Gastroesophageal sphincter (tissue), 4 donors: ENCODE measurements at regions not wholly inside any gene's neighbourhood (a gene's known extent, or its start where the extent isn't known, plus 50 kb on each side); places are given as distances from the start of the nearest gene placed in this dataset.

ENCODE experiments used
- ATAC-seq: fragments of 150-250 bp; one replicate; pipeline ENCODE4 v1.9.1; 2016; ENCODE audit warnings: mild to moderate bottlenecking, moderate library complexity
- H3K27ac ChIP-seq, 4 donors: fragments of 200-600 bp; sonication (generic) in 3 of 4; 1 replicate in 3 of 4; 2 replicates in 1 of 4; pipeline ENCODE4 v1.5.1; 2016 to 2019
- H3K27me3 ChIP-seq: fragments of 200-600 bp; sonication (generic); one replicate; pipeline ENCODE4 v1.5.1; 2019
- H3K36me3 ChIP-seq, 2 donors: fragments of 200-600 bp; sonication (generic); one replicate each; pipeline ENCODE4 v1.5.1; 2019; ENCODE audit warnings: control low read depth in 1 of 2
- H3K4me1 ChIP-seq, 3 donors: fragments of 200-600 bp; sonication (generic); 1 replicate in 2 of 3; 2 replicates in 1 of 3; pipeline ENCODE4 v1.5.1; 2016 to 2019; ENCODE audit warnings: control low read depth in 2 of 3
- H3K4me3 ChIP-seq, 2 donors: fragments of 200-600 bp; sonication (generic); one replicate each; pipeline ENCODE4 v1.5.1; 2019; ENCODE audit warnings: mild to moderate bottlenecking in 1 of 2, moderate library complexity in 1 of 2
- H3K9me3 ChIP-seq, 3 donors: fragments of 200-600 bp; sonication (generic); one replicate each; pipeline ENCODE4 v1.5.1; 2017 to 2019; ENCODE audit warnings: control low read depth in 2 of 3
- CTCF ChIP-seq, 4 experiments: fragments of 200-600 bp in 2 of 4; fragments of 450-650 bp in 2 of 4; sonication (generic) in 1 of 4; IDR thresholded peaks; one replicate each; pipeline ENCODE4 v1.5.1; 2017 to 2019; ENCODE audit warnings: antibody characterized with exemption in 4 of 4, mild to moderate bottlenecking in 2 of 4, moderate library complexity in 2 of 4
- EP300 ChIP-seq: sonication (generic); formaldehyde crosslinking; IDR thresholded peaks from one replicate; pipeline ENCODE4 v1.6.1; 2017; ENCODE audit warnings: antibody characterized with exemption, mild to moderate bottlenecking
- POLR2A ChIP-seq, 2 donors: fragments of 450-650 bp; IDR thresholded peaks; one replicate each; pipeline ENCODE4 v1.6.1; 2017; ENCODE audit warnings: antibody characterized with exemption in 2 of 2, mild to moderate bottlenecking in 2 of 2, moderate library complexity in 1 of 2
- POLR2AphosphoS5 ChIP-seq: sonication (generic); formaldehyde crosslinking; IDR thresholded peaks from one replicate; pipeline ENCODE4 v1.6.1; 2017; ENCODE audit warnings: antibody characterized with exemption
- WGBS, 2 donors: methylation state at CpG; one replicate each; pipeline ENCODE4 v1.1.5; 2018; ENCODE audit warnings: low coverage in 1 of 2; 5-methylcytosine and 5-hydroxymethylcytosine counted together

- Histone ChIP-seq H3K4me1 (no peaks in the 10 kb centered on the region), H3K9me3 (peaks cover 0 to 17% (median 0%) of the 10 kb centered on the region in 3 donors), H3K36me3 (no peaks in the 10 kb centered on the region), H3K4me3 (no peak overlapping the region), H3K27me3 (no peaks in the 10 kb centered on the region), H3K27ac (no peak overlapping the region)
- no peak for TF ChIP-seq POLR2AphosphoS5
- ATAC-seq = no peak
- WGBS, 2 donors = 69 to 80% methylated on average over 1 of the region's 1 CpG
These were observed 160.8 kb upstream of the LMO3 start for GRCh38 chr12:16766736-16767135.

- H3K9me3 ChIP-seq = no peaks in the 10 kb centered on the region
- no peak overlapping the region for H3K27ac ChIP-seq
- no peaks in the 10 kb centered on the region for H3K27me3 ChIP-seq
- no peak overlapping the region for H3K4me3 ChIP-seq
- no peaks in the 10 kb centered on the region for H3K36me3 ChIP-seq
- no peaks in the 10 kb centered on the region for H3K4me1 ChIP-seq
- no peak for TF ChIP-seq CTCF (IDR thresholded peaks at IDR 0.05)
- TF ChIP-seq POLR2A (IDR thresholded peaks at IDR 0.05) = no peak
- no peak for TF ChIP-seq EP300
- no peak for TF ChIP-seq POLR2AphosphoS5
- no peak for ATAC-seq
These were observed 157.9 kb upstream of the LMO3 start for GRCh38 chr12:16763901-16764300.

DNA sequence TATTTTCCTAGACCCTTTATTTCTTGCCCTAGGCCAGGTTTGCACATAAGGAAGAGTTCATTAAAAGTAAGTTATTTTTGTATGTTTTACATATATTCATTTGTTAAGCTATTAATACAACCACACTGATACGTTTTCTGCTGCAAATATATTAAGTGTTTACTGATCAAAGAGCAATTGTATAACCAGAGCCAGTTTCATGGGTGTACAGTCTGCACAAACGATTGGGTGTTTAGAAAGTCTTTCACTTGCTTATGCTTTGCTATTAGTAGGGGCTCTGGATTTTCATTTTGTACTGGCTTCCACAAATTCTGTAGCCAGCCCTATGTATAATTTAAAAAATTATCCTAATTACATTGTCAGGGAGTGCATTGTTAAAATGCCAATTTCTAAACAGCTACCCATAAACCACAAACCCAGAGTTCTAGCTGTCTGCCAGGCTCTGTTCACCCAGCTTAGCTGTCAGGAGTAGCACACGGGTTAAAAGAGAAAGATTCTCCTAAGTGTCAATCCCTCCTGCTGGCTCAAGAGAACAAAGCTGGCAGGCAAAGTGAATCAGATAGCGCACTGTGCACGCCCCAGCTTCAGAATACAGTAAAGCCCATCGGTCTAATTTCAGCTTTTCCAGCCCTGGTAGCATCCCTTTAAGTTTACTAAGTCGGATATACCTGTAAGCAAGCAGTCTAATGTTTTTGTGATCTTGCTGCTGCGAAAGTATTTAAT is 151.0 kb upstream of the LMO3 start:
- no peaks in the 10 kb centered on the region for H3K9me3 ChIP-seq
- H3K4me3 ChIP-seq = no peak overlapping the region
- TF ChIP-seq POLR2AphosphoS5 = no peak
- no peaks in the 10 kb centered on the region for H3K4me1 ChIP-seq
- ATAC-seq = no peak
- no peaks in the 10 kb centered on the region for H3K36me3 ChIP-seq
- H3K27ac ChIP-seq = no peak overlapping the region
- WGBS, 2 donors = 31% methylated on average over 6 to 8 of the region's 8 CpGs
- H3K27me3 ChIP-seq = no peaks in the 10 kb centered on the region

DNA sequence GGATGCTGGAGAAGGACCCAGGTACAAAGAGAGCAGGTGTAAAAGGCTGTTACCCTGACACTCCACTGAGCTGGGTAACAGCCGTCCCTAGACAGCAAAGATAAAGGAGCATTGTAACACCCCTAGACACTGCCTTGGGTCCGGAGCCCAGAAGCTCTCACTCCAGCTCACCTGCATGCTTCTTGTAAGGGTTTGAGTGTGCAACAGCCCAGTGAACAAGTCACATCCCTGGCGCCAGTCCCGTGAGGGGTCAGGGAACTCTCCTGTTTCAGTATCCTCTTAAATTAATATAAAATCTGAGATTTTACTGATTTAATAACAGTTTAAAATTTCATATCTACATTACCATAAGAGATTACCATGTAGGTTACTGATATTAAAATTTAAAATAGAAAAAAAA is 124.8 kb upstream of the LMO3 start:
- ATAC-seq = no peak
- Histone ChIP-seq H3K27me3 (no peaks in the 10 kb centered on the region), H3K27ac (no peak overlapping the region), H3K4me3 (no peak overlapping the region), H3K9me3 (no peaks in the 10 kb centered on the region), H3K4me1 (no peaks in the 10 kb centered on the region), H3K36me3 (no peaks in the 10 kb centered on the region)
- TF ChIP-seq POLR2AphosphoS5 (no peak), EP300 (no peak)
- 94 to 96% methylated on average over 2 to 4 of the region's 4 CpGs for WGBS, 2 donors

DNA sequence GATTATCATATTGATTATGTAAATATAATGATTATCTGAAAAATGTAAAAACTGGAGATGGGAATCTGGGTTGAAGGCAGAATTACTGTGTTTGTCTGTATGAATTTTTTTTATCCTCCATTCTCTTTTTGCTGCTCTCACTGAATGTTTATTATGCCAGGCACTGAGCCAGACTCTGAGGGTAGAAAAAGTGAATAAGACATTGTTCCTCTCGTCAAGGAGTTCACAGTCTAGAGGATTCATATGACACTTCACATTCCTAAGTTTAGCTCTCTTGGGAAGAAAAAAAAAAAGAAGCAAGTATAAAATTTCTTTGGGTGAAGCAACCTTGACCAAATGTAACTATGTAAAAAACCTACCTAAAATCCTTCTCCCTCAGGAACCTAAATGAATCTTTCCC is 120.9 kb upstream of the LMO3 start:
- Histone ChIP-seq H3K27me3 (no peaks in the 10 kb centered on the region), H3K27ac (peak overlapping the region in 1 of 4 donors; percentile 47), H3K36me3 (no peaks in the 10 kb centered on the region), H3K4me1 (no peaks in the 10 kb centered on the region), H3K4me3 (no peak overlapping the region), H3K9me3 (no peaks in the 10 kb centered on the region)
- no peak for TF ChIP-seq POLR2A (IDR thresholded peaks at IDR 0.05)
- no peak for TF ChIP-seq POLR2AphosphoS5
- TF ChIP-seq CTCF (IDR thresholded peaks at IDR 0.05) = no peak
- ATAC-seq = no peak
- 4 to 6% methylated on average over 1 of the region's 1 CpG for WGBS, 2 donors

DNA sequence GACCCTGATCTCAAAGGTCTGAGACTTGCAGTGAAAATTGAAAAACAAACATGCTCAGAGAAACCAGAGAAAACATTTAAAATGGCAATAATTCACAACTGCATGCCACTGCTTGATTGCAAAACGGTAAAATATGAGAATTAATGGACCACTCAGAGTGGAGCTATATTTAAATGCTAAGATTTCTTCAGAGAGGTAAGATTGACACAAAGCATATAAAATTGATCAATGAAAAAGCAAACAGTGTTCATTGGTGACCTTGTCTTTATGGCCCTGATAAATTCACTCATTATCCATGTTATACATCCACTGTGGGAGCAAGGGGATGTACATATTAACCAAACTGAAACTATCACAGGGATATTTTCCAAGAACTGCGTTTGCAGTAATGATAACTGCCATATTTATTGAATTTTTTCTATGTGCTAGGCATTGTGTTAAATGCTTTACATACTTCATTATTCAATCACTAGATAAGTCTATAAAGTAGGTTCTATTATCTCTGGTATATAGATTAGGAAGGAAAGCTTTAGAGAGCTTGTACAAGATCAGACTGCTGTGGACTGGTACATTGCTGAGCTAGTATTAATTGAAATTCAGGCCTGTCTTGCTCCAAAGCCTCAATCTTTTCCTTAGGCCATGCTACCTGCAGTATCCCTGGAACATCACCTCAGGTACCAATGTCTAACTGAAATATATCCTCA is 113.9 kb upstream of the LMO3 start:
- Histone ChIP-seq H3K9me3 (no peaks in the 10 kb centered on the region), H3K4me3 (no peak overlapping the region), H3K27me3 (no peaks in the 10 kb centered on the region), H3K27ac (no peak overlapping the region), H3K4me1 (no peaks in the 10 kb centered on the region), H3K36me3 (no peaks in the 10 kb centered on the region)
- no peak for ATAC-seq
- 64 to 83% methylated on average over 2 of the region's 2 CpGs for WGBS, 2 donors
- TF ChIP-seq CTCF (IDR thresholded peaks at IDR 0.05) (no peak), POLR2AphosphoS5 (no peak), EP300 (no peak), POLR2A (IDR thresholded peaks at IDR 0.05) (no peak)
